ENCODE measurements at regions not wholly inside any gene's neighbourhood (a gene's known extent, or its start where the extent isn't known, plus 50 kb on each side); places are given as distances from the start of the nearest gene placed in this dataset.

DNA sequence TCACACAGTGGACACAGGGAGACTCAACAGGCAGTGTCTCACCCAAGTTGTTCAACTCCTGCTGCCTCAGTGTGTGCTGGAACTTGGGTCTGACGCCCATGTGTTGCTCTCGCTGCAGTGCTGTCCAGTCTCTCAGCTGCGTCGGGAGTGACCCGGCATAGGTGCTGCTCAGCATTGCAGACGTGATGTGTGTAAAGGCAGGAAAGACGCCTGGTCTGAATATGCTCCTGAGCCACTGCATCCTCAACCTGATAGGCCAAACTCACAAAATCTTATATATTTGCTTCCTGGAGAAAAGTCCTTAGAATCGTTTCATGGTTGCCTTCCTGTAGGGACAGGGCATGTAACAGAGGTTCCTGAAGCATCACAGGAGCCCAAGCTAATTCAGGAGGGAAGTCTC lies 152.9 kb downstream of the INSIG2 start:
- no peak for ATAC-seq
- POLR2A ChIA-PET, result no interaction called here
- no peak for FAIRE-seq
- H3K27ac ChIP-seq, result no peak overlapping the region
- WGBS (ENCODE audit: missing lambda C conversion rate), result 57% methylated on average over 7 of the region's 8 CpGs
- no peak for TF ChIP-seq ZNF302 (CRISPR knock-in tag; IDR thresholded peaks at IDR 0.05)
- TF ChIP-seq, protein P1, sequence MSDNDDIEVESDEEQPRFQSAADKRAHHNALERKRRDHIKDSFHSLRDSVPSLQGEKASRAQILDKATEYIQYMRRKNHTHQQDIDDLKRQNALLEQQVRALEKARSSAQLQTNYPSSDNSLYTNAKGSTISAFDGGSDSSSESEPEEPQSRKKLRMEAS (IDR thresholded peaks at IDR 0.05), result no peak
- TF ChIP-seq POLR2A (IDR thresholded peaks at IDR 0.05; ENCODE audit: low read length), result no peak
- TF ChIP-seq MAZ (IDR thresholded peaks at IDR 0.05; ENCODE audit: borderline replicate concordance, low read depth, low read length), result no peak
- no peak for TF ChIP-seq HOXB13 (CRISPR knock-in tag; IDR thresholded peaks at IDR 0.05; ENCODE audit: low read depth)
- DNase-seq (ENCODE audit: low read depth in 1 of 2, low spot score in 1 of 2), result no peak
- no peak overlapping the region for H3K4me3 ChIP-seq
- CTCF ChIA-PET, result interaction anchor here (1.8 kb wide), 1 partner anchor 20 kb away, joined by 6 read pairs; no protein-coding TSS in a partner anchor
- no peaks in the 10 kb centered on the region for H3K4me1 ChIP-seq
- H3K4me2 ChIP-seq, result no peak overlapping the region
- no peaks in the 10 kb centered on the region for H3K9me3 ChIP-seq

DNA sequence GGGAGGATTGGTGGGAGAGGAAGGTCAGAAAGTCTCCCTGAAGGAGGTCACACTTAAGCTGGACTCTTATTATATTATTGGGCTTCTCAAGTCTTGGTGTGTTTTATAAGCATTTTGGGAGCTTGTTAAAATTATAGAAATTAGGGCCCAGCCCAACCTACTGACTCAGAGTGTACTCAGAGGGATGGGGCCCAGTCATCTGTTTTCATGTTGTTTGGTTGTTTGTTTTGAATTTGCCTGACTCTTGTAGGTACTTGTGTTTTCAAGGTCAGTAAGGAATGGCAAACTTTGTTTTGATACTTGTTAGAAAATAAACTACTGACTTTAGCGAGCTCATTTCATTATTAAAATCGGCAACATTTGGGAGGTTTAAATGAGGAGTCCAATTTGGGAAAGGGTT lies 152.0 kb downstream of the INSIG2 start:
- Histone ChIP-seq H3K4me3 (no peak overlapping the region), H3K4me2 (no peak overlapping the region), H3K9me3 (no peaks in the 10 kb centered on the region), H3K4me1 (no peaks in the 10 kb centered on the region), H3K27ac (no peak overlapping the region)
- TF ChIP-seq CBX8 (IDR thresholded peaks at IDR 0.05) (no peak), CEBPB (IDR thresholded peaks at IDR 0.05) (no peak), CHD4 (IDR thresholded peaks at IDR 0.05; ENCODE audit: borderline replicate concordance) (no peak), ESRRA (IDR thresholded peaks at IDR 0.05; ENCODE audit: borderline replicate concordance, low read length) (no peak), RFX5 (IDR thresholded peaks at IDR 0.05) (no peak), POLR2AphosphoS2 (conservative IDR thresholded peaks at IDR 0.05; ENCODE audit: low read length) (no peak)
- TF ChIP-seq, protein P2, sequence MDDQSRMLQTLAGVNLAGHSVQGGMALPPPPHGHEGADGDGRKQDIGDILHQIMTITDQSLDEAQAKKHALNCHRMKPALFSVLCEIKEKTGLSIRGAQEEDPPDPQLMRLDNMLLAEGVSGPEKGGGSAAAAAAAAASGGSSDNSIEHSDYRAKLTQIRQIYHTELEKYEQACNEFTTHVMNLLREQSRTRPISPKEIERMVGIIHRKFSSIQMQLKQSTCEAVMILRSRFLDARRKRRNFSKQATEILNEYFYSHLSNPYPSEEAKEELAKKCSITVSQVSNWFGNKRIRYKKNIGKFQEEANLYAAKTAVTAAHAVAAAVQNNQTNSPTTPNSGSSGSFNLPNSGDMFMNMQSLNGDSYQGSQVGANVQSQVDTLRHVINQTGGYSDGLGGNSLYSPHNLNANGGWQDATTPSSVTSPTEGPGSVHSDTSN (IDR thresholded peaks at IDR 0.05), result no peak
- TF ChIP-seq, protein P3, sequence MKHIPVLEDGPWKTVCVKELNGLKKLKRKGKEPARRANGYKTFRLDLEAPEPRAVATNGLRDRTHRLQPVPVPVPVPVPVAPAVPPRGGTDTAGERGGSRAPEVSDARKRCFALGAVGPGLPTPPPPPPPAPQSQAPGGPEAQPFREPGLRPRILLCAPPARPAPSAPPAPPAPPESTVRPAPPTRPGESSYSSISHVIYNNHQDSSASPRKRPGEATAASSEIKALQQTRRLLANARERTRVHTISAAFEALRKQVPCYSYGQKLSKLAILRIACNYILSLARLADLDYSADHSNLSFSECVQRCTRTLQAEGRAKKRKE (CRISPR knock-in tag; IDR thresholded peaks at IDR 0.05; ENCODE audit: low read depth), result no peak
- TF ChIP-seq, protein P4, sequence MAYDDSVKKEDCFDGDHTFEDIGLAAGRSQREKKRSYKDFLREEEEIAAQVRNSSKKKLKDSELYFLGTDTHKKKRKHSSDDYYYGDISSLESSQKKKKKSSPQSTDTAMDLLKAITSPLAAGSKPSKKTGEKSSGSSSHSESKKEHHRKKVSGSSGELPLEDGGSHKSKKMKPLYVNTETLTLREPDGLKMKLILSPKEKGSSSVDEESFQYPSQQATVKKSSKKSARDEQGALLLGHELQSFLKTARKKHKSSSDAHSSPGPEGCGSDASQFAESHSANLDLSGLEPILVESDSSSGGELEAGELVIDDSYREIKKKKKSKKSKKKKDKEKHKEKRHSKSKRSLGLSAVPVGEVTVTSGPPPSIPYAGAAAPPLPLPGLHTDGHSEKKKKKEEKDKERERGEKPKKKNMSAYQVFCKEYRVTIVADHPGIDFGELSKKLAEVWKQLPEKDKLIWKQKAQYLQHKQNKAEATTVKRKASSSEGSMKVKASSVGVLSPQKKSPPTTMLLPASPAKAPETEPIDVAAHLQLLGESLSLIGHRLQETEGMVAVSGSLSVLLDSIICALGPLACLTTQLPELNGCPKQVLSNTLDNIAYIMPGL (CRISPR knock-in tag; IDR thresholded peaks at IDR 0.05; ENCODE audit: borderline replicate concordance), result no peak
- FAIRE-seq (no peak), DNase-seq (ENCODE audit: low read depth in 1 of 2, low spot score in 1 of 2) (no peak), ATAC-seq (no peak)
- 24% methylated on average over 2 of the region's 2 CpGs for WGBS (ENCODE audit: missing lambda C conversion rate)
- ChIA-PET CTCF (interaction anchor here (1.0 to 1.8 kb wide), 2 partner anchors 8 to 19 kb away, joined by 3 to 6 read pairs; no protein-coding TSS in a partner anchor), POLR2A (no interaction called here)

DNA sequence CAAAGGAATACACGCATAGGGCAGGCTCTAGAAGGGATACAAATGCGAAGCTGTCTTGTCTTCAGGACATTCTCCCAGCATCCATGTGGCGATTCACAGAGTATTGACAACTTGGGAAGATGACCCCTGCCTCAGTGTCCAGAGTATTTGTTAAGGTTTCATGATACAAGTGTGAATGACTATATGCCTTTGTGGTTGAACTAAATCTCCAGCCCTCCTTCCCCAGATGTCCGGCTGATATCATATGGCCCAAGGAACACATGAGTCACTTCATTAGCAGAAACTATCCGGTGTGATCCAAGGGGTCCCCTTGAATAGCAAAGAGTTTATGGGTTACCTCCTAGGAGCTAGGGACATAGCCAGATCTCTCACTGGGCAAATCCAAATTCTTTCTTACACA lies 151.0 kb downstream of the INSIG2 start:
- POLR2A ChIA-PET, result no interaction called here
- DNase-seq (ENCODE audit: low read depth in 1 of 2, low spot score in 1 of 2), result no peak
- Histone ChIP-seq H3K4me1 (no peaks in the 10 kb centered on the region), H3K4me2 (no peak overlapping the region), H3K27ac (no peak overlapping the region), H3K9me3 (no peaks in the 10 kb centered on the region), H3K4me3 (no peak overlapping the region)
- TF ChIP-seq, protein P5, sequence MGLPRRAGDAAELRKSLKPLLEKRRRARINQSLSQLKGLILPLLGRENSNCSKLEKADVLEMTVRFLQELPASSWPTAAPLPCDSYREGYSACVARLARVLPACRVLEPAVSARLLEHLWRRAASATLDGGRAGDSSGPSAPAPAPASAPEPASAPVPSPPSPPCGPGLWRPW (IDR thresholded peaks at IDR 0.05), result no peak
- TF ChIP-seq MAZ (IDR thresholded peaks at IDR 0.05; ENCODE audit: borderline replicate concordance, low read depth, low read length), result no peak
- CTCF ChIA-PET, result interaction anchor here (1.0 kb wide), 1 partner anchor 616 kb away, joined by 3 read pairs; no protein-coding TSS in a partner anchor
- no peak for ATAC-seq
- no peak for FAIRE-seq
- 21% methylated on average over 5 of the region's 5 CpGs for WGBS (ENCODE audit: missing lambda C conversion rate)

DNA sequence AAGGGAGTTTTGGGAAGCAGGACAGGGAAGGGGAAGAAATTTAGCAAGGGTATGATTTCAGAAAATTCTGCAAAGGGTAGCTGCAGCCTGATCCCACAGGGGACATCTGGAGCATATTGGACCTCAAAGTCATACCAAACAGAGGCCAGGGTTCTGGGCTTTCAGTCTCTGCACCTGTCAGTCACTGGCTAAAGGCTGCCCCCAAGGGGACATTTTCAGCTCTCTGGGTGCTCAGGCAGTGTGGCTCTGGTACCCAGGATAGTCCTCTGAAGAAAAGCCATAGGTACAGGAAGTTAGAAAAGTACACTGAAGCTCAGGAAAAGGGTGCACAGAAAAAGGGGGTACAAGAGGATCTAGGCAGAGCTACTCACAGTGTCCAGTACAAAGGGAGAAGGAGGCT lies 149.2 kb downstream of the INSIG2 start:
- Histone ChIP-seq H3K4me1 (no peaks in the 10 kb centered on the region), H3K4me3 (no peak overlapping the region), H3K4me2 (no peak overlapping the region), H3K9me3 (no peaks in the 10 kb centered on the region), H3K27ac (no peak overlapping the region)
- POLR2A ChIA-PET, result no interaction called here
- DNase-seq (ENCODE audit: low read depth in 1 of 2, low spot score in 1 of 2), result no peak
- FAIRE-seq, result no peak
- CTCF ChIA-PET, result interaction anchor here (1.3 kb wide), 1 partner anchor 15 kb away, joined by 3 read pairs; no protein-coding TSS in a partner anchor
- no peak for ATAC-seq
- TF ChIP-seq POLR2AphosphoS2 (conservative IDR thresholded peaks at IDR 0.05; ENCODE audit: low read length) (no peak), MAZ (IDR thresholded peaks at IDR 0.05; ENCODE audit: borderline replicate concordance, low read depth, low read length) (no peak), CHD2 (IDR thresholded peaks at IDR 0.05; ENCODE audit: low read length, partially characterized antibody) (no peak), HOXB5 (CRISPR knock-in tag; IDR thresholded peaks at IDR 0.05) (no peak), CBX8 (IDR thresholded peaks at IDR 0.05) (no peak), EP300 (IDR thresholded peaks at IDR 0.05) (no peak), HOXA7 (CRISPR knock-in tag; IDR thresholded peaks at IDR 0.05) (no peak), ZSCAN20 (CRISPR knock-in tag; IDR thresholded peaks at IDR 0.05) (no peak), PHF8 (IDR thresholded peaks at IDR 0.05; ENCODE audit: borderline replicate concordance, low read depth) (no peak)
- TF ChIP-seq, protein P2 (IDR thresholded peaks at IDR 0.05), result no peak
- TF ChIP-seq, protein P6, sequence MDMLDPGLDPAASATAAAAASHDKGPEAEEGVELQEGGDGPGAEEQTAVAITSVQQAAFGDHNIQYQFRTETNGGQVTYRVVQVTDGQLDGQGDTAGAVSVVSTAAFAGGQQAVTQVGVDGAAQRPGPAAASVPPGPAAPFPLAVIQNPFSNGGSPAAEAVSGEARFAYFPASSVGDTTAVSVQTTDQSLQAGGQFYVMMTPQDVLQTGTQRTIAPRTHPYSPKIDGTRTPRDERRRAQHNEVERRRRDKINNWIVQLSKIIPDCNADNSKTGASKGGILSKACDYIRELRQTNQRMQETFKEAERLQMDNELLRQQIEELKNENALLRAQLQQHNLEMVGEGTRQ (IDR thresholded peaks at IDR 0.05), result no peak
- TF ChIP-seq, protein P7, sequence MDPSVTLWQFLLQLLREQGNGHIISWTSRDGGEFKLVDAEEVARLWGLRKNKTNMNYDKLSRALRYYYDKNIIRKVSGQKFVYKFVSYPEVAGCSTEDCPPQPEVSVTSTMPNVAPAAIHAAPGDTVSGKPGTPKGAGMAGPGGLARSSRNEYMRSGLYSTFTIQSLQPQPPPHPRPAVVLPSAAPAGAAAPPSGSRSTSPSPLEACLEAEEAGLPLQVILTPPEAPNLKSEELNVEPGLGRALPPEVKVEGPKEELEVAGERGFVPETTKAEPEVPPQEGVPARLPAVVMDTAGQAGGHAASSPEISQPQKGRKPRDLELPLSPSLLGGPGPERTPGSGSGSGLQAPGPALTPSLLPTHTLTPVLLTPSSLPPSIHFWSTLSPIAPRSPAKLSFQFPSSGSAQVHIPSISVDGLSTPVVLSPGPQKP (IDR thresholded peaks at IDR 0.05; ENCODE audit: low read depth, low read length), result no peak
